Activated T-cell treated with anti-CD3 and anti-CD28 coated beads for 1 hour (primary cell): ENCODE measurements at regions not wholly inside any gene's neighbourhood (a gene's known extent, or its start where the extent isn't known, plus 50 kb on each side); places are given as distances from the start of the nearest gene placed in this dataset.
"Not testable (repeated sequence)": the region's sequence is repeated elsewhere in the genome, so short reads cannot be mapped to it uniquely, and the experiment has no call there.

Experiments
- DNase-seq: peaks from one replicate; pipeline ENCODE4 v3.0.0-alpha.2; 2020; ENCODE audit warnings: low read depth

- no peak for DNase-seq
Observed at GRCh38 chr5:126104341-126104740, 318.9 kb upstream of the GRAMD2B start.

GRCh38 chr5:126104951-126105350 is 318.3 kb upstream of the GRAMD2B start:
- DNase-seq: no peak

- DNase-seq: no peak
Observed at GRCh38 chr5:126106029-126106428, 317.2 kb upstream of the GRAMD2B start.

- DNase-seq: no peak
Observed at GRCh38 chr5:126107381-126107780, 315.8 kb upstream of the GRAMD2B start.

GRCh38 chr5:126108470-126108869 is 314.7 kb upstream of the GRAMD2B start:
- DNase-seq: no peak

GRCh38 chr5:126115059-126115629 is 308.1 kb upstream of the GRAMD2B start:
- no peak for DNase-seq

GRCh38 chr5:126117044-126117443 is 306.2 kb upstream of the GRAMD2B start:
- no peak for DNase-seq

- DNase-seq: no peak
Observed at GRCh38 chr5:126119887-126120442, 303.2 kb upstream of the GRAMD2B start.

GRCh38 chr5:126120939-126121338 is 302.3 kb upstream of the GRAMD2B start:
- DNase-seq: no peak

- no peak for DNase-seq
Observed at GRCh38 chr5:126122942-126123341, 300.3 kb upstream of the GRAMD2B start.

- DNase-seq: no peak
Observed at GRCh38 chr5:126124706-126125345, 298.4 kb upstream of the GRAMD2B start.

- DNase-seq: no peak
Observed at GRCh38 chr5:126125407-126125806, 297.8 kb upstream of the GRAMD2B start.

GRCh38 chr5:126126574-126126973 is 296.6 kb upstream of the GRAMD2B start:
- DNase-seq: no peak

- not testable (repeated sequence) for DNase-seq
Observed at GRCh38 chr5:126127371-126127770, 295.8 kb upstream of the GRAMD2B start.

- no peak for DNase-seq
Observed at GRCh38 chr5:126129431-126129830, 293.8 kb upstream of the GRAMD2B start.

GRCh38 chr5:126133424-126133823 is 289.8 kb upstream of the GRAMD2B start:
- no peak for DNase-seq

GRCh38 chr5:126137891-126138280 is 285.3 kb upstream of the GRAMD2B start:
- no peak for DNase-seq

- no peak for DNase-seq
Observed at GRCh38 chr5:126138281-126138931, 284.8 kb upstream of the GRAMD2B start.

- no peak for DNase-seq
Observed at GRCh38 chr5:126139086-126139485, 284.1 kb upstream of the GRAMD2B start.

GRCh38 chr5:126139773-126140172 is 283.4 kb upstream of the GRAMD2B start:
- no peak for DNase-seq

GRCh38 chr5:126143622-126144021 is 279.6 kb upstream of the GRAMD2B start:
- no peak for DNase-seq

GRCh38 chr5:126150319-126150718 is 272.9 kb upstream of the GRAMD2B start:
- DNase-seq: not testable (repeated sequence)

- not testable (repeated sequence) for DNase-seq
Observed at GRCh38 chr5:126155298-126155697, 267.9 kb upstream of the GRAMD2B start.
